Endothelial cell of umbilical vein (primary cell): ENCODE measurements at regions not wholly inside any gene's neighbourhood (a gene's known extent, or its start where the extent isn't known, plus 50 kb on each side); places are given as distances from the start of the nearest gene placed in this dataset.

Experiments
- BruUV-seq: library from RNA; stranded (reverse); fragments of 400-500 nt; replicated peaks from 2 replicates; lab custom pipeline; 2021; lab: Mats Ljungman, UMichigan
- CTCF ChIA-PET: fragments of 300-600, 350-600 bp; sonication (Branson Sonifier 250); formaldehyde crosslinking; loops from one replicate; lab custom pipeline; 2021; ENCODE audit warnings: antibody characterized with exemption, inconsistent platforms; lab: Charles Lee
- POLR2A ChIA-PET: fragments of 300-600, 350-600 bp; sonication (Branson Sonifier 250); formaldehyde crosslinking; loops from one replicate; lab custom pipeline; 2021; ENCODE audit warnings: antibody characterized with exemption, inconsistent platforms; lab: Charles Lee
- DNase-seq: peaks from one replicate; pipeline ENCODE4 v3.0.0-alpha.2; 2011; ENCODE audit warnings: low read depth, low spot score
- FAIRE-seq: peaks from 2 replicates; lab custom pipeline; 2011; peaks lifted over from hg19 to GRCh38; lab: Jason Lieb, UNC
- H2AFZ ChIP-seq: 2 replicates; pipeline ENCODE4 v1.6.0; 2012; ENCODE audit warnings: low read depth, low read length, control low read depth, inconsistent platforms
- H3K27ac ChIP-seq: 2 replicates; pipeline ENCODE4 v1.5.1; 2011; ENCODE audit warnings: low read depth, mild to moderate bottlenecking, control low read depth, low read length, moderate library complexity; ENCODE audit not compliant: insufficient read depth
- H3K27me3 ChIP-seq, 2 experiments: 2 replicates each; pipeline versions ENCODE4 v1.6.0 to v1.6.1; 2011; ENCODE audit warnings: low read length in 2 of 2, mixed read lengths in 1 of 2; ENCODE audit not compliant: control insufficient read depth in 2 of 2, insufficient read depth in 2 of 2
- H3K36me3 ChIP-seq, 2 experiments: 2 replicates in 1 of 2; 3 replicates in 1 of 2; pipeline ENCODE4 v1.5.1; 2011; ENCODE audit warnings: low read length in 2 of 2, mild to moderate bottlenecking in 1 of 2, moderate library complexity in 1 of 2; ENCODE audit not compliant: control insufficient read depth in 2 of 2, insufficient read depth in 2 of 2; ENCODE audit errors: extremely low read depth in 1 of 2
- H3K4me1 ChIP-seq: 3 replicates; pipeline ENCODE4 v1.5.1; 2011; ENCODE audit warnings: mild to moderate bottlenecking, low read length; ENCODE audit not compliant: control insufficient read depth, insufficient read depth; ENCODE audit errors: extremely low read depth
- H3K4me2 ChIP-seq: 2 replicates; pipeline ENCODE4 v1.6.1; 2011; ENCODE audit warnings: low read length, control low read depth, mixed read lengths; ENCODE audit not compliant: insufficient read depth
- H3K4me3 ChIP-seq, 3 experiments: fragments of 200-600 bp in 1 of 3; sonication (generic), shearing (Covaris generic) in 1 of 3; replicated peaks in 1 of 3; 2 replicates each; pipeline ENCODE4 v1.5.1; 2011 to 2016; ENCODE audit warnings: control low read depth in 3 of 3, low read length in 3 of 3, mild to moderate bottlenecking in 2 of 3, inconsistent platforms in 1 of 3, low read depth in 1 of 3, moderate library complexity in 1 of 3; ENCODE audit not compliant: insufficient read depth in 1 of 3
- H3K79me2 ChIP-seq: 2 replicates; pipeline ENCODE4 v1.6.0; 2012; ENCODE audit warnings: low read length, inconsistent platforms; ENCODE audit not compliant: control insufficient read depth, insufficient read depth
- H3K9ac ChIP-seq: replicated peaks from 2 replicates; pipeline ENCODE3; 2011; ENCODE audit warnings: low read length, control low read depth; ENCODE audit not compliant: insufficient read depth; ENCODE audit errors: extremely low read depth
- H3K9me1 ChIP-seq: replicated peaks from 3 replicates; pipeline ENCODE4 v1.6.0; 2011; ENCODE audit warnings: mild to moderate bottlenecking, low read length; ENCODE audit not compliant: control insufficient read depth, insufficient read depth; ENCODE audit errors: extremely low read depth
- H3K9me3 ChIP-seq: replicated peaks from 2 replicates; pipeline ENCODE4 v1.5.1; 2012; ENCODE audit warnings: low read length, inconsistent platforms; ENCODE audit not compliant: control insufficient read depth, insufficient read depth
- H4K20me1 ChIP-seq: replicated peaks from 2 replicates; pipeline ENCODE3; 2011; ENCODE audit warnings: mild to moderate bottlenecking, low read length; ENCODE audit not compliant: control insufficient read depth, insufficient read depth; ENCODE audit errors: extremely low read depth
- CTCF ChIP-seq, 2 donors: IDR thresholded peaks; 1 replicate in 1 of 2; 2 replicates in 1 of 2; pipeline ENCODE4 v1.5.1; 2011; ENCODE audit warnings: low read length in 2 of 2, mild to moderate bottlenecking in 2 of 2, moderate library complexity in 2 of 2, control low read depth in 1 of 2, inconsistent platforms in 1 of 2, low read depth in 1 of 2; ENCODE audit not compliant: insufficient read depth in 1 of 2; ENCODE audit errors: extremely low read depth in 1 of 2
- EZH2 ChIP-seq: IDR thresholded peaks from 2 replicates; pipeline ENCODE4 v1.6.1; 2012; ENCODE audit warnings: borderline replicate concordance, low read depth, mild to moderate bottlenecking, moderate library complexity, low read length, inconsistent platforms; ENCODE audit not compliant: severe bottlenecking
- FOS ChIP-seq: IDR thresholded peaks from 2 replicates; pipeline ENCODE4 v1.6.1; 2011; ENCODE audit warnings: mild to moderate bottlenecking, low read length, moderate library complexity, borderline replicate concordance; ENCODE audit not compliant: insufficient read depth
- GATA2 ChIP-seq: IDR thresholded peaks from 2 replicates; pipeline ENCODE4 v1.7.0; 2011; ENCODE audit warnings: low read depth, mild to moderate bottlenecking, moderate library complexity, mixed read lengths, low read length; ENCODE audit not compliant: insufficient read length, insufficient read depth
- JUN ChIP-seq: IDR thresholded peaks from 2 replicates; pipeline ENCODE4 v1.6.1; 2011; ENCODE audit warnings: borderline replicate concordance, low read depth; ENCODE audit not compliant: insufficient read length, insufficient read depth
- MYC ChIP-seq: IDR thresholded peaks from one replicate; pipeline ENCODE4 v1.6.1; 2011; ENCODE audit warnings: mild to moderate bottlenecking, low read depth, low read length
- POLR2A ChIP-seq: IDR thresholded peaks from 2 replicates; pipeline ENCODE4 v1.6.1; 2012; ENCODE audit warnings: low read depth, mild to moderate bottlenecking, control low read depth, low read length
- POLR2AphosphoS5 ChIP-seq: IDR thresholded peaks from 2 replicates; pipeline ENCODE4 v1.6.1; 2012; ENCODE audit warnings: low read depth, mild to moderate bottlenecking, control low read depth, low read length, moderate library complexity; ENCODE audit not compliant: insufficient read depth
- dilution Hi-C: fragments of 300-500 bp; cut with MboI; formaldehyde crosslinking; loops from one replicate; pipeline ENCODE4 v1.15.0; 2019; ENCODE audit warnings: low sequenced_read_pairs; ENCODE audit not compliant: extremely low pct_ligation_motif_present
- intact Hi-C: fragments of 100-400 bp; cut with micrococcal nuclease; formaldehyde crosslinking; loops from one replicate; pipeline ENCODE4 v1.10.0; 2022
- TF ChIP-seq, protein P1 (sequence below): IDR thresholded peaks from 2 replicates; pipeline ENCODE4 v1.6.1; 2011; ENCODE audit not compliant: insufficient read depth, insufficient read length

GRCh38 chr12:30396576-30396975, 299.1 kb downstream of the IPO8 start:
- Histone ChIP-seq H3K36me3 (no peaks in the 10 kb centered on the region), H3K9me1 (no peaks in the 10 kb centered on the region), H3K4me3 (no peak overlapping the region), H2AFZ (no peak overlapping the region), H3K79me2 (no peaks in the 10 kb centered on the region), H3K4me2 (no peak overlapping the region), H3K9me3 (no peaks in the 10 kb centered on the region), H3K27me3 (no peaks in the 10 kb centered on the region), H4K20me1 (no peaks in the 10 kb centered on the region), H3K9ac (no peak overlapping the region), H3K4me1 (no peaks in the 10 kb centered on the region), H3K27ac (no peak overlapping the region)
- BruUV-seq = no TSS peak
- POLR2A ChIA-PET = no interaction called here
- intact Hi-C loops (no loop called here), dilution Hi-C loops (no loop called here)
- TF ChIP-seq FOS (no peak), MYC (no peak), GATA2 (no peak)
- CTCF ChIA-PET = no interaction called here
- DNase-seq (no peak), FAIRE-seq (no peak)

DNA sequence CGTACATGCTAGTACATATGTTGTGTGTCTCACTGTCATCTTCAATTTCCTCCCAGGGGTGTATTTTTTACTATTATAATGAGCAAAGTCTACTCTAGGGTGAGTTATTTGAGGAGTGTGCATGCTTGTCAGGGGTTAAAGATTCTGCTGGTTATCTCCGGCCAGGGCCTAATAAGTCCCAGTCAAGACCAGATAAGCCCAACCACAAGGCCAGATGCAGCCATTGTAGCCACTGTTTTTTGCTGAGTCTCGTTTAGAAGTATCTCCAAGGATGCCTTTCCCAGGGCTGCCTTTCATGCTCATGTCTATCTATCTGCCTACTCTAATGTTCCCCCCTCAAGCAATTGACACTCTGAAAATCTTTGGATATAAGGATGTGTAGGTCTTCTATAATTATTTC, 300.5 kb downstream of the IPO8 start:
- Histone ChIP-seq H3K27ac (no peak overlapping the region), H3K9me3 (no peaks in the 10 kb centered on the region), H3K4me3 (no peak overlapping the region), H3K9ac (no peak overlapping the region), H4K20me1 (no peaks in the 10 kb centered on the region), H3K4me1 (no peaks in the 10 kb centered on the region), H3K79me2 (no peaks in the 10 kb centered on the region), H2AFZ (no peak overlapping the region), H3K9me1 (no peaks in the 10 kb centered on the region), H3K36me3 (no peaks in the 10 kb centered on the region), H3K4me2 (no peak overlapping the region), H3K27me3 (no peaks in the 10 kb centered on the region)
- DNase-seq = no peak
- POLR2A ChIA-PET = no interaction called here
- FAIRE-seq = no peak
- intact Hi-C loops = no loop called here
- TF ChIP-seq JUN (no peak), MYC (no peak), CTCF (IDR thresholded peaks at IDR 0.05; ENCODE audit: extremely low read depth in 1 of 2, insufficient read depth in 1 of 2, low read depth in 1 of 2, low read length in 2 of 2) (no peak), POLR2AphosphoS5 (no peak), POLR2A (no peak), FOS (no peak), GATA2 (no peak), EZH2 (no peak)
- TF ChIP-seq, protein P1, sequence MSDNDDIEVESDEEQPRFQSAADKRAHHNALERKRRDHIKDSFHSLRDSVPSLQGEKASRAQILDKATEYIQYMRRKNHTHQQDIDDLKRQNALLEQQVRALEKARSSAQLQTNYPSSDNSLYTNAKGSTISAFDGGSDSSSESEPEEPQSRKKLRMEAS = no peak
- CTCF ChIA-PET = no interaction called here
- dilution Hi-C loops = no loop called here
- no TSS peak for BruUV-seq
